Omental fat pad (tissue), 3 donors: ENCODE measurements at regions not wholly inside any gene's neighbourhood (a gene's known extent, or its start where the extent isn't known, plus 50 kb on each side); places are given as distances from the start of the nearest gene placed in this dataset.

Source experiments
- ATAC-seq: fragments of 150-250 bp; one replicate; pipeline ENCODE4 v1.9.1; 2016; ENCODE audit warnings: mild to moderate bottlenecking, moderate library complexity; ENCODE audit not compliant: low FRiP score
- DNase-seq: peaks from one replicate; pipeline ENCODE4 v3.0.0-alpha.2; 2019; ENCODE audit warnings: low spot score
- TF ChIP-seq, protein P1 (sequence below), 3 donors: fragments of 450-650 bp; IDR thresholded peaks; one replicate each; pipeline ENCODE4 v1.5.1; 2016 to 2017; ENCODE audit warnings: antibody characterized with exemption in 3 of 3, mild to moderate bottlenecking in 3 of 3, moderate library complexity in 2 of 3

DNA sequence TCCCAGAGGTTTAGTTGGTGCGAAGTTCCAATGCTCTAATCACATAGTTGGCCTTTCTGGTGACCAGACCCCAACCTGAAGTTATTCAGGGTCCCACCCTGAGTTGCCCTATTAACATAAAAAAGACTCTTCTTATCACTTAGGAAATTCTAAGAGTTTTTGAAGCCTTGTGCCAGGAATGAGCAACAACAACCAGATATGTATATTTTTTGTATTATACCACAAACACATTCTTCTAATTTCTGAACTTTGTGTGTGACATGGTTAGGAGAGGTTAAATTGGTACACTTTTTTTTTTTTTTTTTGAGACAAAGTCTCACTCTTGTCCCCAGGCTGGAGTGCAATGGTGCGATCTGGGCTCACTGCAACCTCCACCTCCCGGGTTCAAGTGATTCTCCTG lies 320.4 kb upstream of the PDE3A start:
- ATAC-seq, result no peak

DNA sequence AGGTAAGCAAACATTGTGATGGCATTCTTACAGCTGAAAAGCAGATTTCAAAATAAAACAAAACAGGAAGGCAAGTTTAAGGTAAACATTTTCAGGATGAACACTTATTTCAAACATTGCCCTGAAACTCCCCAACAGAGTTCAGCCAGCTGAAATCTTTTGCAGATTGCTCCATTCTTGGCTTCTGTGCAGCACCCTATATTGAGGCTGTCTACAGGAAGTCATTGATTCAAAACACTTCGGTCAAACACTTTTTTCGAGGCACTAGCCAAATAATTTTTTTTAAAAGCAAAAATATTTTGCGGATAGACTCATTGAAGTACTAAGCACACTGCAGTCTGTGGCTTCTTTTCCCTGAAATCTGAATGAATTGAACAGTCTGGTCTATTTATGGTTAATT lies 318.1 kb upstream of the PDE3A start:
- ATAC-seq, result no peak
- TF ChIP-seq, protein P1, sequence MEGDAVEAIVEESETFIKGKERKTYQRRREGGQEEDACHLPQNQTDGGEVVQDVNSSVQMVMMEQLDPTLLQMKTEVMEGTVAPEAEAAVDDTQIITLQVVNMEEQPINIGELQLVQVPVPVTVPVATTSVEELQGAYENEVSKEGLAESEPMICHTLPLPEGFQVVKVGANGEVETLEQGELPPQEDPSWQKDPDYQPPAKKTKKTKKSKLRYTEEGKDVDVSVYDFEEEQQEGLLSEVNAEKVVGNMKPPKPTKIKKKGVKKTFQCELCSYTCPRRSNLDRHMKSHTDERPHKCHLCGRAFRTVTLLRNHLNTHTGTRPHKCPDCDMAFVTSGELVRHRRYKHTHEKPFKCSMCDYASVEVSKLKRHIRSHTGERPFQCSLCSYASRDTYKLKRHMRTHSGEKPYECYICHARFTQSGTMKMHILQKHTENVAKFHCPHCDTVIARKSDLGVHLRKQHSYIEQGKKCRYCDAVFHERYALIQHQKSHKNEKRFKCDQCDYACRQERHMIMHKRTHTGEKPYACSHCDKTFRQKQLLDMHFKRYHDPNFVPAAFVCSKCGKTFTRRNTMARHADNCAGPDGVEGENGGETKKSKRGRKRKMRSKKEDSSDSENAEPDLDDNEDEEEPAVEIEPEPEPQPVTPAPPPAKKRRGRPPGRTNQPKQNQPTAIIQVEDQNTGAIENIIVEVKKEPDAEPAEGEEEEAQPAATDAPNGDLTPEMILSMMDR (IDR thresholded peaks at IDR 0.05), result no peak

More for the DNA sequence above, 320.4 kb upstream of the PDE3A start:
- no peak for DNase-seq
- TF ChIP-seq, protein P1 (IDR thresholded peaks at IDR 0.05), result no peak

DNA sequence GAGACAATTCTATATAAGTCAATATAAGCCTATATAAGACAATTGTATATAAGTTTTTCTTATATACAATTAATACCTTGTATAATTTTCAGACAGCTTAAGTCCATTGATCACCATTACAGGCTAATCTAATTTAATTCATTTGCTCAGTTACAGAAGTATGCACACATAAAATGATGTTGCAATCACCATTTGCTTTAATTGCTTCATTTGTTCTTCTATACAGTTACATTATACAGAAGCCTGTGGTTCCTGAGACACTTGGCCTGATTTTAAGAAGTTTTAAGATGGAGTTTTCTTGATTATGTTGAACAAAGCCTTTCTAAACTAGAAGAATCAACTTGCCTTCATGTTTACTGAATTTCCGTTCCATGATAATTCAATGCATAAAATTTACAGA lies 314.6 kb upstream of the PDE3A start:
- TF ChIP-seq, protein P1 (IDR thresholded peaks at IDR 0.05), result no peak
- DNase-seq (no peak), ATAC-seq (no peak)

More for the DNA sequence above, 318.1 kb upstream of the PDE3A start:
- no peak for DNase-seq

DNA sequence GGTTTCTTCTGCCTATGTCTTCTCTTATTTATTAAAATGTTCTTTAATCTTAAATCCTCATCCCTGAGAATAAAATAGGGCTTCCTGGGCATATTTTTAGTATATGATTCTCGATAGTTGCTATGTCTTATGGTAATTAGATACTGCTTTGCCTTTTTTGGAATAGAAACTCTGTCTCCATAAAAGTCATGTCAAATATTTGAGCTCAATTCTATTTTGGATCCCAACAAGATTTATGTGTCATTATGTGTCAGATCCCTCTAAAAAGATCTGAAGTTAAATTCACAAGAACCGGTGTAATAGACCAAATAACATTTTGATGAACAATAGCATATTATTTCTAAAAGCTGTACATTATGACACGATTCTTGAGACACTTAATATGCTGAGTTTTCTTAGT lies 312.5 kb upstream of the PDE3A start:
- TF ChIP-seq, protein P1 (IDR thresholded peaks at IDR 0.05), result no peak
- ATAC-seq (no peak), DNase-seq (no peak)

DNA sequence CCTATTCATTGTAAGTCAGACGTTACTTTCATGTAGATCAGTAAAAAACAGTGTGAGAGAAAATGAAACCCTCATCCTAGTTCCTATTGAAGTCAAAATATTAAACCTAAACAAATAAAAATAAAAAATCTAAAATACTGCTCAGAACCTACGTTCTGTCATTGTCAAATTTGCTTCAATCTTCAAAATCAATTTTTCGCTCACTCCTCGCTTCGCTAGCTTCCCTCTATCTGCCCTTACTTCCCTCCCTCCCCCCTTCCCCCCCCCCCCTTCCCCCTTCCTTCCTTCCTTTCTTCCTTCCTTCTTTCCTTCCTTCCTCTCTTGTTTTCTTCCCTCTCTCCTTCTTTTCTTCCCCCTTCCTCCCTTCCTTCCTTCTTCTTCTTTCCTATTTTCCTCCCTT lies 310.9 kb upstream of the PDE3A start:
- ATAC-seq (no peak), DNase-seq (no peak)
- TF ChIP-seq, protein P1 (IDR thresholded peaks at IDR 0.05), result no peak

DNA sequence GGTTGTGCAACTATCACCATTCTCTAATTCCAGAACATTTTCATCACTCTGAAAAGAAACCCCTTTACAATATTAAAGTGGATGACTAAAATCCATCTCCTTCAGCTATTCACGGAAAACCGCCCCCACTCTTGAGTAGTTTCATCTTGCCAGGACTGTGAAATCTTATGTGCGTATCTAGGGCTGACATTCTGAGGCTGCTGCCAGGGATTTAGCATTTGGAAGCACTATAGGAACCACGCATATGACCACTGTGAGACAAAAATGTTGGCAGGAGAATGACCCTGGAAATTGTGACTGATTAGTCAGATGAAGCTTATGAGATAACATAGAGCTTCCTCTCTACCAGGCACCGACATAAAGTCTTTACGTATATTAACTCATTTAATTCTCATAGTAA lies 305.2 kb upstream of the PDE3A start:
- ATAC-seq, result no peak
- TF ChIP-seq, protein P1 (IDR thresholded peaks at IDR 0.05), result no peak
- no peak for DNase-seq

DNA sequence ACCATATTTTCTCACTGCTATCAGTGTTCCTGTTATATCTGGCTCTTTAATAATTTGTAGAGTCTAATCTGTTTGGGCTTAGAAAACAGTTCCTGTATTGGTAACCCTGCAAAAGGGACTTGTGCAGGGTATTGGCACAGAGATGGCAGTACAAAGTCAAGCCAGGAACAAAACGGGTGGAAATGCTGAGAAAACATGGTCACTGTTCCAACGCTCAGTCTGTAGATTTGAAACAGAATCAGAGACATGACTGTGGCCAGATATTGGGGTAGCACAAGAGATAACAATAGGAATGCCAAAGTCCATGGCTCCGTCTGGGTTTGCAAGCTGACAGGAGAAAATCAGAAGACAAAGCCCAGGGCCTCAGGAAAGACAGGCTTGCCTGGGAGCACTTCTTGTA lies 290.7 kb upstream of the PDE3A start:
- DNase-seq (no peak), ATAC-seq (no peak)
- TF ChIP-seq, protein P1 (IDR thresholded peaks at IDR 0.05), result no peak
